RPMI7951 (cell line): ENCODE measurements at regions not wholly inside any gene's neighbourhood (a gene's known extent, or its start where the extent isn't known, plus 50 kb on each side); places are given as distances from the start of the nearest gene placed in this dataset.

Experiments
- DNase-seq: peaks from one replicate; pipeline ENCODE4 v3.0.0-alpha.2; 2012; ENCODE audit warnings: low read depth

DNA sequence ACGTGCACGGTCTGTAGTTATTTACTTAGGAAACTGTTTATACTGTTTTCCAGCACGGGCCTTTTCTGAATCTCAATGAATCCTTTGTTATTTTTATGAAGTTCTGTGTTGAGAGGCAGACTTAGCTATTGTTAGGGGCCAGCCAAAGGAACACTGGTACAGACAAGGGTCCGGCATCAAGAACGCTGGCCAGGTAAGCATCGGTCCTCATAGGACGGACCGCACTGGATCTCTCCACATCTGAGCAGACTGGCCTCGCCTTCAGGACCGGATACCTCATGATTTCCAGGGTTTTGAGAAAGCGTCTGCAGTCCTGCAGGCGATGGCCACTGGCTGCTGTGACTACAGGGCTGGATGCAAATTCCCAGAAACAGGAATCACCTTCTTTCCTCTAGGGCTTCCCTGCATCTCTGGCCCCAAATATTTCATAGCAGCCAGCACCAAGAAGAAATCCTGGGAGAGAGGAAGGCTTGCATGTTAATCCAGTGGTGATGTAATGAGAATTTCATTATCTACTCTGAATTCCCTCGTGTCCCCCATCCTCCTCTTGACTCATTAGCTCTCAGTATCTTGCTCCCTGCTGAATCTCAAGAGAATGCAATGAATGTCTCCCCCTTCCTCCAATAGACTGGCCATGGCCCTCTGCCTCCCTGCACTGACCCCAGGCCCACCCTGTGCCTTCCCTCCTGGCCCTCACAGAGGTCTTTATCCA is 325.4 kb upstream of the NPVF start:
- no peak for DNase-seq

- DNase-seq: no peak
These were observed 329.2 kb upstream of the NPVF start for GRCh38 chr7:25557379-25557917.

- no peak for DNase-seq
These were observed 329.6 kb upstream of the NPVF start for GRCh38 chr7:25557930-25558329.

GRCh38 chr7:25558605-25559004 is 330.3 kb upstream of the NPVF start:
- DNase-seq: no peak

- DNase-seq: no peak
These were observed 331.5 kb upstream of the NPVF start for GRCh38 chr7:25559581-25560367.

DNA sequence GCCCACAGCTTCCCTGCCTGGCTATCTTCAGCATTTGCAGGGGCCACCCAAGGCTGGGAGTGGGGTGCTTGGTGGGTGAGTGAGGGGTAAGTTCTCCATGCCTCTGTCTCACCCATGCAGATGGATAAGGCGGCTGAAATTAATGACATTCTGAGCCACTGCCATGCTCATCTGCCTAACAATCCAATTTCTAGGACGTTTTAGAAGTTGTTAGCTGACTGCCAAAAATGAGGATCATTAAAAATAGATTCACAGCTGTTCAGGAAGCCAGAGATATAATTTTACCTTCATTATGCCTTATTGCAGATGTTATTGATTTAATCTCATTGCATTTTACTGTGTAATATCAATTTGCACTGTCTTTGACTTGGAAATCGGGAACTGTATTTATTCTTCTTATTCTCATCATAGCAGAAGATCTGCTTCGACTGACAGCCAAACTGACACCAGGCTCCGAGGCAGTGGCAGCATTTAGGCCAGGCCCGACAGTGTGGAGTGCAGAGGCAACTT is 334.4 kb upstream of the NPVF start:
- DNase-seq: no peak

DNA sequence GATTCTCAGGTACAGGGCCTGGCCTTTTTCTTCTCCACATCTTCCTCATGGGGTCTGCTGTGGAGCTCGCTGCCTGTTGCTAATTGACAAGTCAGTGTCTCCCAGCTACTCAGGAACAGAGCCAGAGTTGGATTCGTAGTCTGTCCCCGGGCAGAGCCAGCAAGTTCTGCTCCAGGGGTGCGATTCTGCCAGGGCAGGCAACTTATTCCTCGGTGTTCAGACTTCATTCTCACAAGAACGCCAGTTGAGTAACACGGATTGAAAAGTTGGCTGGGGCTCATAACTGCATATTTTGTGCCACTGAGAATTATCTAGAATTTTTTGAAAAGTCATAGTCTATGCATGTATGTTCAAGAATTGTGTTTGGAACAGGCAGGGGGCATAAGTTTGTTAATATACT is 336.7 kb upstream of the NPVF start:
- DNase-seq: no peak

DNA sequence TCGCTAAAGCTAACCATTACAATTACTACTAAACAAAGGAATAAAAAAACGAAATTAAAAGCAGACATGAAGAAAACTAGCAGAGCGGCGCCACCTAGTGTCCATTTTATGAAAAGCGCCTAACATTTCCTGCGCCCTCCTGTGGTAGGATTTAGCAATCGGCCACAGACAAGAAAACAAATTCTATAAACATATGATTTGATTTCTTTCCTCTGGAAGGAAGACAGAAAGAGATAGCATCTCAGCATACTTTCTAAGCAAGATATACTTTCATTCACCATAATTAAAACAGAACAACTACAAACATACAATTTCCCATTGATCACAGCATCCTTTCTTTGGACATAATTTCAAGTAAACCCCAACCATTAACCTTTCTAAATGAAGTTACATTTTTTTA is 337.7 kb upstream of the NPVF start:
- DNase-seq: peak; percentile 67

DNA sequence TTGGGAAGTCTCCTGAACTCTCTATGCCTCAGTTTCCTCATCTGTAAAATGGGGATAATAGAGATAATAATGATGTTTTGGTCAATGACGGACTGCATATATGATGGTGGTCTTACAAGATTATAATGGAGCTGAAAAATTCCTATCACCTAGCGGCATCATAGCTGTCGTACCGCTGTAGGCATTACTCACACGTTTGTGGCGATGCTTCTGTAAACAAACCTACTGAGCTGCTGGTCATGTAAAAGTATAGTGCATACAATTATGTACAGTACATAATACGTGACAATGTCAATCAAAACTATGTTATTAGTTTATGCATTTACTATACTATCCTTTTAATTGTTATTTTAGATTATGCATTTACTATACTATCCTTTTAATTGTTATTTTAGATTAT is 339.1 kb upstream of the NPVF start:
- DNase-seq: no peak

GRCh38 chr7:25569765-25570164 is 341.5 kb upstream of the NPVF start:
- DNase-seq: no peak

DNA sequence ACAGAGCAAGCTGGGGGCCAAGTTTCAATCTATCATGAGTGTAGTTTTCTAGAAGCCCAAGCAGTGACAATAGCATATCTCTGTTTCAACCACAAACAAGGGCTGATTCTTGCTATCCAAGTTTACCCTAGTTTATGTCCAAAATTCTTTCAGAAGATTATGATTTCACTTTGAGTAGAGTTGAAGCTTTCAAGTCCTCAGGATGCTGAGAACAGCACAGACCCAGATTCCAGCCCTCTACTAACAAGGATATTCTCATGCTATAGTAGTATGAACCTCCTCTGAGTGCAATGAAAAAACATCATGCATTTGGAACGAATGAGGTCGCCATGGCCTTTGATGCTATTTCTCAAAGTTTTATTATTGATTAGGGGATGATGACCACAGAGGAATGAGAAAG is 344.1 kb upstream of the NPVF start:
- no peak for DNase-seq

GRCh38 chr7:25574828-25575227 is 346.5 kb upstream of the NPVF start:
- DNase-seq: no peak

DNA sequence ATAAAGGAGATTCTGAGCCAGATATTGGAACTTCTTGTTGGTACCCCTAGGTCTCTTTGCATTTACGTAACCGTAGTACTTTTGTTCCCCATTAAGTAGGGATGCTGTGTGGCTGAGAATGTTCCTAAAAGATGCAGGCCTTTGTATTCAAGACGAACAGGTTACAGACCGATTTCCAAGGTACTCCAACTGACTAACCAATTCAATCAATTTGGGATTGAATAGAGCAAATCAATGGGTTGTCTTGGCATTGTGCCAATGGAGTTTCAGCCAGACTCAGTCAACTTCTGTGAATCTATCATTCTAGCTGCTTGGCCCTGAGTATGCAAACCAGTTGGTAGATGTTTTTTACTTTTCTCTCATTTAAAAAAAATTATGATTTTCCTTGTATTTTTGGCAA is 347.3 kb upstream of the NPVF start:
- no peak for DNase-seq

- DNase-seq: no peak
These were observed 350.9 kb upstream of the NPVF start for GRCh38 chr7:25578991-25579777.

DNA sequence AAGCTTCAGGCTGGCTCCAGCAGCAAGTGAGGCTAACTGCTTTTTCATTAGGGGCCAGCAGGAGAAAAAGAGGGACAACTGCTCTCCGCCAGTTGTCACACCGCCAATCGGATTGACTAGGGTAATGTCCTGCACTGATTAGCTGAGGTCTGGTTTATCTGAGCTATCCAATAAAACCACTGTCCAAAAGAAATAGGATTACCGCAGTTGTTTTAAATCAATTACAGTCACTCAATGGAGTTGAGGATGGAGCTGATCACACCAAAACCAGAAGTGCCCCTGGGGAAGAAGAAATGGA is 351.4 kb upstream of the NPVF start:
- DNase-seq: no peak

GRCh38 chr7:25580141-25580540 is 351.9 kb upstream of the NPVF start:
- DNase-seq: no peak

- DNase-seq: no peak
These were observed 355.3 kb upstream of the NPVF start for GRCh38 chr7:25583621-25584020.

DNA sequence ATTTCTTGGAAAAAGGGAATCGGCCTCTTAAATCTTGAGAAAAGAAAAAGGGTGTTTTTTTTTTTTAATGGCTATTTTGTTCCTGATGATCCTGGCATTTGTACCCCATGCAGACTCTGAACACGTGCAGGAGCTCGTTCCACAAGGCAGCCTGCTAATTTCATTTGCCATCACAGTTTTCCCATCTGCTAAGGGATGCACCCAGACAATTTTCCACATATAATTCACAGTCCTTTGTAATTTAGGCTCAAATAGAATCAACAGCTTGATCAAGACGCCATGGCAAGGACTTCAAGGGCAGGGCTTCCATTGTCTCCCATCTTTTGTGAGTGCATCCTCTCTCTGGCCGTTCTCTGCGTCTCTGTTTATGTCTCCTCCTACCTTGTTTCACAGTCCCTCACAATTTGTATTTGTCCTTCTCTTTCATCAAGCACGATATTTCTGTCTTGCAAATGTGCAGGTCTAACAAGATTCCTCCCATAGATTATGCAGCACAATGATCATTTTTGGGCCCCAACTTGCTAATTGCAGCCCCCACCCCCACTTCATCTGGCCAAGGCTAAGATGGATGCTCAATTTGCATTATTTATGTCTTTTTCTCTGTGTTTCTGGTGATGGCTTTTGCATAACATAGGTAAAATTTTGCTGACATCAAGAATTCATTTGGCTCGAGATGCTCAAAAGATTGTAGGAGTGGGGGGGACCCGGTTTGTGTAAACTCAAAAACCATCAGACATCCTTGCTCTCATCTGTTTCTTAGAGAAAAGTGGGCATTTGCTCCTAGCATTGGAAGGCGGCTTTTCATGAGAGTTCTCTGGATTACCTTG is 356.0 kb upstream of the NPVF start:
- no peak for DNase-seq

DNA sequence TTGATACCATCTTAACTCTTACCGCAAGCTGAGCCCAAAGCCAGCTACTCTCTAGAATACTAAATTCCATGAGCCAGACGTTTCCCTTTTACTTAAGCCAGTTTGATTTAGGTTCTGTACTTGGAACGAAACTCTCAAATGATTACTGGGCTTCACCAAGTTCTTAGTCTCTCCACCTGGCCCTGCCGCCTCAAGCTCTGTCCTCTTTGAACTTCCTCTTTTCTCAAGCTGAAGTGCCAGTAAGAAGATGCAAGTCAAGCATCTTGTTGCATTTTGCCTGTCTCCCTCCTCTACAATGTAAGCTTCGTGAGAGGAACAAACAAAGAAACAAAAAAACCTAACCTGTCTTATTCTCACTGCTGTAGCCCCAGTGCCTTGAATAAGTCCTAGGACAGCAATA is 358.2 kb upstream of the NPVF start:
- DNase-seq: no peak

- no peak for DNase-seq
These were observed 365.8 kb upstream of the NPVF start for GRCh38 chr7:25594122-25594521.

- no peak for DNase-seq
These were observed 366.4 kb upstream of the NPVF start for GRCh38 chr7:25594728-25595127.

GRCh38 chr7:25595996-25596395 is 367.7 kb upstream of the NPVF start:
- no peak for DNase-seq
